H1 (cell line): ENCODE measurements at regions not wholly inside any gene's neighbourhood (a gene's known extent, or its start where the extent isn't known, plus 50 kb on each side); places are given as distances from the start of the nearest gene placed in this dataset.

Experiments
- EP300 ChIP-seq, 2 experiments: IDR thresholded peaks; 1 replicate in 1 of 2; 2 replicates in 1 of 2; pipeline ENCODE4 v1.6.1; 2011 to 2012; ENCODE audit warnings: low read depth in 2 of 2, low read length in 2 of 2, mild to moderate bottlenecking in 2 of 2, borderline replicate concordance in 1 of 2, inconsistent platforms in 1 of 2, moderate library complexity in 1 of 2
- FOSL1 ChIP-seq: IDR thresholded peaks from 2 replicates; pipeline ENCODE4 v1.6.1; 2011; ENCODE audit warnings: mild to moderate bottlenecking, low read depth, low read length, moderate library complexity; ENCODE audit not compliant: insufficient read depth
- HDAC2 ChIP-seq, 2 experiments: fragments of 300-600 bp in 1 of 2; sonication (generic) in 1 of 2; IDR thresholded peaks; 2 replicates each; pipeline ENCODE4 v1.6.1; 2011 to 2012; ENCODE audit warnings: low read depth in 2 of 2, low read length in 2 of 2, mild to moderate bottlenecking in 2 of 2, moderate library complexity in 2 of 2, borderline replicate concordance in 1 of 2, inconsistent platforms in 1 of 2
- PHF8 ChIP-seq: fragments of 200-600 bp; sonication (generic); conservative IDR thresholded peaks from 2 replicates; pipeline ENCODE4 v1.7.1; 2012; ENCODE audit warnings: low read depth, mild to moderate bottlenecking, inconsistent platforms, low read length, moderate library complexity
- SIN3A ChIP-seq, 2 experiments: IDR thresholded peaks in 1 of 2; conservative IDR thresholded peaks in 1 of 2; 2 replicates each; pipeline ENCODE4 v1.6.1; 2011 to 2012; ENCODE audit warnings: low read length in 2 of 2, improper control_type of control experiment in 1 of 2, low read depth in 1 of 2, mild to moderate bottlenecking in 1 of 2
- SUZ12 ChIP-seq: fragments of 200-600 bp; sonication (generic); IDR thresholded peaks from 2 replicates; pipeline ENCODE4 v1.6.1; 2012; ENCODE audit warnings: mild to moderate bottlenecking, inconsistent platforms, low read length, moderate library complexity, mixed read lengths
- TAF1 ChIP-seq: IDR thresholded peaks from 2 replicates; pipeline ENCODE4 v1.6.1; 2011; ENCODE audit warnings: mild to moderate bottlenecking, low read depth, low read length
- TCF12 ChIP-seq: IDR thresholded peaks from 2 replicates; pipeline ENCODE4 v1.6.1; 2011; ENCODE audit warnings: low read depth, mild to moderate bottlenecking, low read length
- TF ChIP-seq, protein P1 (sequence below): fragments of 300-600 bp; sonication (generic); IDR thresholded peaks from 2 replicates; pipeline ENCODE4 v1.7.1; 2012; ENCODE audit warnings: low read length, moderate library complexity, mild to moderate bottlenecking, inconsistent platforms; ENCODE audit not compliant: insufficient replicate concordance
- TF ChIP-seq, protein P2 (sequence below): IDR thresholded peaks from 2 replicates; pipeline ENCODE4 v1.6.1; 2012; ENCODE audit warnings: inconsistent platforms

DNA sequence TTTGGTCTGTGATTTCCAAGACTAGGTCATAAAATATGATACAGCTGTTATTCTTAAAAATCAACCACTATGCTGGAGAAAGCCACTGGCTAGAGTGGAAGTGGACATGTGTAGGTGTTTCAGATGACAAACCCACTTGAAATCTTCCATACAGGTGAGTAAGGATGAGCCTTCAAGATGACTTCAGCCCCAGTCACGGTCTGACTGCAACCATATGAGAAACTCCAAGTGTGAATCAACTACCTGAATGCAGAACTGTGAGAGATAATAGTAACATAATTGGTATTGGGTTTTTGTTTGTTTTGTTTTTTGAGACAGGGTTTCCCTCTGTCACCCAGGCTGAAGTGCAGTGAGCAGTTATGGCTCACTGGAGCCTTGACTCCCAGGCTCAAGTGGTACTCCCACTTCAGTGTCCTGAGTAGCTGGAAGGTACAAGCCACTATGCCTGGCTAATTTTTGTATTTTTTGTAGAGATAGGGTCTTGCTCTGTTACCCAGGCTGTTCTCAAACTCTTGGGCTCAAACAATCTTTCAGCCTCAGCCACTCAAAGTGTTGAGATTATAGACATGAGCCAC lies 273.3 kb upstream of the LRIG3 start (continued):
- TF ChIP-seq, protein P1, sequence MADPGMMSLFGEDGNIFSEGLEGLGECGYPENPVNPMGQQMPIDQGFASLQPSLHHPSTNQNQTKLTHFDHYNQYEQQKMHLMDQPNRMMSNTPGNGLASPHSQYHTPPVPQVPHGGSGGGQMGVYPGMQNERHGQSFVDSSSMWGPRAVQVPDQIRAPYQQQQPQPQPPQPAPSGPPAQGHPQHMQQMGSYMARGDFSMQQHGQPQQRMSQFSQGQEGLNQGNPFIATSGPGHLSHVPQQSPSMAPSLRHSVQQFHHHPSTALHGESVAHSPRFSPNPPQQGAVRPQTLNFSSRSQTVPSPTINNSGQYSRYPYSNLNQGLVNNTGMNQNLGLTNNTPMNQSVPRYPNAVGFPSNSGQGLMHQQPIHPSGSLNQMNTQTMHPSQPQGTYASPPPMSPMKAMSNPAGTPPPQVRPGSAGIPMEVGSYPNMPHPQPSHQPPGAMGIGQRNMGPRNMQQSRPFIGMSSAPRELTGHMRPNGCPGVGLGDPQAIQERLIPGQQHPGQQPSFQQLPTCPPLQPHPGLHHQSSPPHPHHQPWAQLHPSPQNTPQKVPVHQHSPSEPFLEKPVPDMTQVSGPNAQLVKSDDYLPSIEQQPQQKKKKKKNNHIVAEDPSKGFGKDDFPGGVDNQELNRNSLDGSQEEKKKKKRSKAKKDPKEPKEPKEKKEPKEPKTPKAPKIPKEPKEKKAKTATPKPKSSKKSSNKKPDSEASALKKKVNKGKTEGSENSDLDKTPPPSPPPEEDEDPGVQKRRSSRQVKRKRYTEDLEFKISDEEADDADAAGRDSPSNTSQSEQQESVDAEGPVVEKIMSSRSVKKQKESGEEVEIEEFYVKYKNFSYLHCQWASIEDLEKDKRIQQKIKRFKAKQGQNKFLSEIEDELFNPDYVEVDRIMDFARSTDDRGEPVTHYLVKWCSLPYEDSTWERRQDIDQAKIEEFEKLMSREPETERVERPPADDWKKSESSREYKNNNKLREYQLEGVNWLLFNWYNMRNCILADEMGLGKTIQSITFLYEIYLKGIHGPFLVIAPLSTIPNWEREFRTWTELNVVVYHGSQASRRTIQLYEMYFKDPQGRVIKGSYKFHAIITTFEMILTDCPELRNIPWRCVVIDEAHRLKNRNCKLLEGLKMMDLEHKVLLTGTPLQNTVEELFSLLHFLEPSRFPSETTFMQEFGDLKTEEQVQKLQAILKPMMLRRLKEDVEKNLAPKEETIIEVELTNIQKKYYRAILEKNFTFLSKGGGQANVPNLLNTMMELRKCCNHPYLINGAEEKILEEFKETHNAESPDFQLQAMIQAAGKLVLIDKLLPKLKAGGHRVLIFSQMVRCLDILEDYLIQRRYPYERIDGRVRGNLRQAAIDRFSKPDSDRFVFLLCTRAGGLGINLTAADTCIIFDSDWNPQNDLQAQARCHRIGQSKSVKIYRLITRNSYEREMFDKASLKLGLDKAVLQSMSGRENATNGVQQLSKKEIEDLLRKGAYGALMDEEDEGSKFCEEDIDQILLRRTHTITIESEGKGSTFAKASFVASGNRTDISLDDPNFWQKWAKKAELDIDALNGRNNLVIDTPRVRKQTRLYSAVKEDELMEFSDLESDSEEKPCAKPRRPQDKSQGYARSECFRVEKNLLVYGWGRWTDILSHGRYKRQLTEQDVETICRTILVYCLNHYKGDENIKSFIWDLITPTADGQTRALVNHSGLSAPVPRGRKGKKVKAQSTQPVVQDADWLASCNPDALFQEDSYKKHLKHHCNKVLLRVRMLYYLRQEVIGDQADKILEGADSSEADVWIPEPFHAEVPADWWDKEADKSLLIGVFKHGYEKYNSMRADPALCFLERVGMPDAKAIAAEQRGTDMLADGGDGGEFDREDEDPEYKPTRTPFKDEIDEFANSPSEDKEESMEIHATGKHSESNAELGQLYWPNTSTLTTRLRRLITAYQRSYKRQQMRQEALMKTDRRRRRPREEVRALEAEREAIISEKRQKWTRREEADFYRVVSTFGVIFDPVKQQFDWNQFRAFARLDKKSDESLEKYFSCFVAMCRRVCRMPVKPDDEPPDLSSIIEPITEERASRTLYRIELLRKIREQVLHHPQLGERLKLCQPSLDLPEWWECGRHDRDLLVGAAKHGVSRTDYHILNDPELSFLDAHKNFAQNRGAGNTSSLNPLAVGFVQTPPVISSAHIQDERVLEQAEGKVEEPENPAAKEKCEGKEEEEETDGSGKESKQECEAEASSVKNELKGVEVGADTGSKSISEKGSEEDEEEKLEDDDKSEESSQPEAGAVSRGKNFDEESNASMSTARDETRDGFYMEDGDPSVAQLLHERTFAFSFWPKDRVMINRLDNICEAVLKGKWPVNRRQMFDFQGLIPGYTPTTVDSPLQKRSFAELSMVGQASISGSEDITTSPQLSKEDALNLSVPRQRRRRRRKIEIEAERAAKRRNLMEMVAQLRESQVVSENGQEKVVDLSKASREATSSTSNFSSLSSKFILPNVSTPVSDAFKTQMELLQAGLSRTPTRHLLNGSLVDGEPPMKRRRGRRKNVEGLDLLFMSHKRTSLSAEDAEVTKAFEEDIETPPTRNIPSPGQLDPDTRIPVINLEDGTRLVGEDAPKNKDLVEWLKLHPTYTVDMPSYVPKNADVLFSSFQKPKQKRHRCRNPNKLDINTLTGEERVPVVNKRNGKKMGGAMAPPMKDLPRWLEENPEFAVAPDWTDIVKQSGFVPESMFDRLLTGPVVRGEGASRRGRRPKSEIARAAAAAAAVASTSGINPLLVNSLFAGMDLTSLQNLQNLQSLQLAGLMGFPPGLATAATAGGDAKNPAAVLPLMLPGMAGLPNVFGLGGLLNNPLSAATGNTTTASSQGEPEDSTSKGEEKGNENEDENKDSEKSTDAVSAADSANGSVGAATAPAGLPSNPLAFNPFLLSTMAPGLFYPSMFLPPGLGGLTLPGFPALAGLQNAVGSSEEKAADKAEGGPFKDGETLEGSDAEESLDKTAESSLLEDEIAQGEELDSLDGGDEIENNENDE = no peak
- TF ChIP-seq HDAC2 (IDR thresholded peaks at IDR 0.05; ENCODE audit: borderline replicate concordance in 1 of 2, low read depth in 2 of 2, low read length in 2 of 2) (no peak), TCF12 (no peak), SIN3A (conservative IDR thresholded peaks at IDR 0.05 in 1 of 2, IDR thresholded peaks at IDR 0.05 in 1 of 2; ENCODE audit: low read depth in 1 of 2, low read length in 2 of 2) (no peak), TAF1 (no peak), FOSL1 (no peak), EP300 (IDR thresholded peaks at IDR 0.05; ENCODE audit: borderline replicate concordance in 1 of 2, low read depth in 2 of 2, low read length in 2 of 2) (no peak), SUZ12 (no peak), PHF8 (no peak)
- TF ChIP-seq, protein P2, sequence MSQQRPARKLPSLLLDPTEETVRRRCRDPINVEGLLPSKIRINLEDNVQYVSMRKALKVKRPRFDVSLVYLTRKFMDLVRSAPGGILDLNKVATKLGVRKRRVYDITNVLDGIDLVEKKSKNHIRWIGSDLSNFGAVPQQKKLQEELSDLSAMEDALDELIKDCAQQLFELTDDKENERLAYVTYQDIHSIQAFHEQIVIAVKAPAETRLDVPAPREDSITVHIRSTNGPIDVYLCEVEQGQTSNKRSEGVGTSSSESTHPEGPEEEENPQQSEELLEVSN = no peak
